GM18870 (cell line): ENCODE measurements at regions not wholly inside any gene's neighbourhood (a gene's known extent, or its start where the extent isn't known, plus 50 kb on each side); places are given as distances from the start of the nearest gene placed in this dataset.
"Not testable (repeated sequence)": the region's sequence is repeated elsewhere in the genome, so short reads cannot be mapped to it uniquely, and the experiment has no call there.

ENCODE experiments used
- ATAC-seq: cut with Tn5 transposase; IDR thresholded peaks from one replicate; pipeline ENCODE4 v1.9.1; 2021; ENCODE audit warnings: moderate library complexity; ENCODE audit not compliant: unreplicated experiment

DNA sequence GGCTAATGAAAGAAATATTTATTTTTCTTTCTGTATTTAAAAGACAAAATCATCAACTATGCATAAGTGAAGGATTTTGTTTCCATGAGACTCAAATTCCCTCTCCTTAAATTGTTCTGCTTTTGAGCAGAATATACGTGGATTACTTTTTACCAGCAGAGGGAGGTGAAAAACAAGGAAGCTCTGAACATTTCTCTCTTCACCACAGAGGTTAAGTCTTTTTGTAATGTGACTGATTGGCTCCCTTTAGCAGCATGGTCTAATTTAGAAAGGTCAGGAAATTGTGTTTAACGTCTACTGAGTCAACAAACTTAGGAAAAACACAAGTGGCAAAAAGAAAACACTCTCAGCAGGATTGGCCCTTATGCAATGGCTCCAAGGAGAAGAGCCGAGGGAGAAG lies 55.1 kb upstream of the F9 start:
- ATAC-seq = no peak

GRCh38 chrX:139461945-139462344 lies 68.6 kb upstream of the F9 start:
- not testable (repeated sequence) for ATAC-seq

- no peak for ATAC-seq
These were observed 75.8 kb upstream of the F9 start for GRCh38 chrX:139454743-139455142.

- ATAC-seq = no peak
These were observed 81.5 kb upstream of the F9 start for GRCh38 chrX:139448996-139449395.

- ATAC-seq = no peak
These were observed 83.7 kb upstream of the F9 start for GRCh38 chrX:139446832-139447231.

DNA sequence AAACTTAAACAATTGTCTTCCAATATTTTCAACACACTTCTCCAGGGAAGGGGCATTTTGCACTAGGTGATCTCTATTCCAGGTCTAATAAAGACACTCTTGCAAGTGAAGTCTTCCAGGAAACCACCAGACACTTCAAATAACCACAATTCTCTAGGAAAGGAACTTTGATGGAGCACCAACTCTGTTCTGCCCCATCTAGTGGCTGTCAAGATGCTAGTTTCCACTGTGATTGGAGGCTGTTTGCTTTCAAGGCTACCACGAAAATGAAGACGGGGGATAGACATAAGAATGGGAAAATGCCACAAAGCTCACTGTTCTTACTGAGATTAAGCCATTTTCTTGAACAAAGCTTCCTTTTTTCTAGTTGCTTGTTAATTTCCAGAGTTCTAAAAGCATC lies 100.6 kb upstream of the F9 start:
- no peak for ATAC-seq

GRCh38 chrX:139423186-139423585 lies 107.4 kb upstream of the F9 start:
- ATAC-seq = no peak

- not testable (repeated sequence) for ATAC-seq
These were observed 132.3 kb upstream of the F9 start for GRCh38 chrX:139398258-139398657.

DNA sequence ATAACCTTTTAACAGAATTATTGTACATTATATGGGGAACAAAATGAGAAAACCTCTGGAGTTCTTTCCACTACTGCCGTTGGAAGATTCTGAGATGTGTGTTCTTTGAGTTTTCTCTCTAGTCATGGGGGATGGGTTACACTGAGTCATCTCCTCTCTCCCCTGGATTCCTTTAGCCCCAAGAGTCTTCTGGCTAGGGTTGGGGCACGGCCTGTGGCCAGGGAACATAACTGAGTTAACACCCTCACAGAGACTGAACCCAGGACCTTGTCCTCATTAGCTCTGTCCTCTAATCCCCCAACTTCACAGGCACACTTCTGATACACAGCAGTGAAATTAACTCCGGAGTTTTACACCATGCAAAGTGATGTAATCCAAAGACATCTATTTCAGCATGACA lies 142.3 kb upstream of the F9 start:
- no peak for ATAC-seq

DNA sequence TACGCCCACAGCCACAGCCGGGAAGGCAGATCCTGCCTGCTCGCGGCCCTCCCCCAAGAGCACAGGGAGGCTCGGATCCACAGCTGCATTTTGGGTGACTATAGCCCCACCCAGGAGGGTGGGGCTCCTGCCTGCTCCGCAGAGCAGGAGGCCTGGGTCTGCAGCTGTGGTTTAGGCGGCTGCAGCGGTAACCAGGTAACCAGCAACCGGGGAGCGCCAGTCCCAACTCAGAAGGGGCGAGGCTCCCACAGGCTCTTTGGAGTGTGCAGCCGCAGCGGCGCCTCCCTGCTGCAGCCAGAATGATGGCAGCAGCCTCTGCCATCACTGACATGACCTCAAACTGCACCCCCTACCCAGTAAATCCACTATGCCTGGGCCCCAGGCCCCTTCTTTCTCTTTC lies 148.0 kb upstream of the F9 start:
- ATAC-seq = no peak

- ATAC-seq = not testable (repeated sequence)
These were observed 154.0 kb upstream of the F9 start for GRCh38 chrX:139376547-139376946.

GRCh38 chrX:139360356-139360755 lies 170.2 kb upstream of the F9 start:
- ATAC-seq = no peak

- not testable (repeated sequence) for ATAC-seq
These were observed 187.9 kb upstream of the F9 start for GRCh38 chrX:139342594-139342991.

DNA sequence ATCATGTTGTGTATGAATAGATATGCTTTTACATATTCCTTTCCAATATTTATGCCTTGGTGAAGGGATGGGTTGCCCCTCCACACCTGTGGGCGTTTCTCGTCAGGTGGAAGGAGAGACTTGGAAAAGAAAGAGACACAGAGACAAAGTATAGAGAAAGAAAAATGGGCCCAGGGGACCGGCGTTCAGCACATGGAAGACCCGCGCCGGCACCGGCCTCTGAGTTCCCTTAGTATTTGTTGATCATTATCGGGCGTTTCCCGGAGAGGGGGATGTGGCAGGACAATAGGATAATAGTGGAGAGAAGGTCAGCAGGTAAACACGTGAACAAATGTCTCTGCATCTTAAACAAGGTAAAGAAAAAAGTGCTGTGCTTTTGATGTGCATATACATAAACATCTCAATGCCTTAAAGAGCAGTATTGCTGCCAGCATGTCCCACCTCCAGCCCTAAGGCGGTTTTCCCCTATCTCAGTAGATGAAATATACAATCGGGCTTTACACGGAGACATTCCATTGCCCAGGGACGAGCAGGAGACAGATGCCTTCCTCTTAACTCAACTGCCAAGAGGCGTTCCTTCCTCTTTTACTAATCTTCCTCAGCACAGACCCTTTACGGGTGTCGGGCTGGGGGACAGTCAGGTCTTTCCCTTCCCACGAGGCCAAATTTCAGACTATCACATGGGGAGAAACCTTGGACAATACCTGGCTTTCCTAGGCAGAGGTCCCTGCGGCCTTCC lies 188.5 kb upstream of the F9 start:
- ATAC-seq = not testable (repeated sequence)

- no peak for ATAC-seq
These were observed 198.1 kb upstream of the F9 start for GRCh38 chrX:139332441-139332840.

- ATAC-seq = no peak
These were observed 203.2 kb upstream of the F9 start for GRCh38 chrX:139327355-139327754.

DNA sequence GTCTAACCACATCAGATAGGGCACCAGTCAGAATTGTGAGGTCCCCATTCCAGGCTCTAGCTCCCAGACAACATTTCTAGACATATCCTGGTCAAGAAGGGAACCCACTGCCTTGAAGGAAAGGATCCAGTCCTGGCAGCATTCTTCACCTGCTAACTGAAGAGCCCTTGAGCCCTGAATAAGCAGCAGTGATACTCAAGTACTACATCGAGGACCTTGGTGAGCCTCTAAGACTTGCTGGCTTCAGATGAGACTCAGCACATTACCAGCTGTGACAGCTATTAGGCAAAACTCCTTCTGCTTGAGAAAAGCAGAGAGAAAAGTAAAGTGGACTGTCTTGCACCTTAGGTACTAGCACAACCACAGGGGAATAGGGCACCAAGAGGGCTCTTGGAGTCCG lies 205.8 kb upstream of the F9 start:
- no peak for ATAC-seq

DNA sequence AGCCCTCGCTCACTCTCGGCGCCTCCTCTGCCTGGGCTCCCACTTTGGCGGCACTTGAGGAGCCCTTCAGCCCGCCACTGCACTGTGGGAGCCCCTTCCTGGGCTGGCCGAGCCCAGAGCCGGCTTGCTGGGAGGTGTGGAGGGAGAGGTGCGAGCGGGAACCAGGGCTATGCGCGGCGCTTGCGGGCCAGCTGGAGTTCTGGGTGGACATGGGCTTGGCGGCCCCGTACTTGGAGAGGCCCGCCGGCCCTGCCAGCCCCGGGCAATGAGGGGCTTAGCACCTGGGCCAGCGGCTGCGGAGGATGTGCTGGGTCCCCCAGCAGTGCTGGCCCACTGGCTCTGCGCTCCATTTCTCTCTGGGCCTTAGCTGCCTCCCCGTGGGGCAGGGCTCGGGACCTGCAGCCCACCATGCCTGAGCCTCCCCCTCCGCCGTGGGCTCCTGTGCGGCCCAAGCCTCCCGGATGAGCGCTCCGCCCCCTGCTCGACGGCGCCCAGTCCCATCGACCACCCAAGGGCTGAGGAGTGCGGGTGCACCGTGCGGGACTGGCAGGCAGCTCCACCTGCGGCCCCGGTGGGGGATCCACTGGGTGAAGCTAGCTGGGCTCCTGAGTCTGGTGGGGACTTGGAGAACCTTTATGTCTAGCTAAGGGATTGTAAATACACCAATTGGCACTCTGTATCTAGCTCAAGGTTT lies 209.7 kb upstream of the F9 start:
- ATAC-seq = not testable (repeated sequence)

DNA sequence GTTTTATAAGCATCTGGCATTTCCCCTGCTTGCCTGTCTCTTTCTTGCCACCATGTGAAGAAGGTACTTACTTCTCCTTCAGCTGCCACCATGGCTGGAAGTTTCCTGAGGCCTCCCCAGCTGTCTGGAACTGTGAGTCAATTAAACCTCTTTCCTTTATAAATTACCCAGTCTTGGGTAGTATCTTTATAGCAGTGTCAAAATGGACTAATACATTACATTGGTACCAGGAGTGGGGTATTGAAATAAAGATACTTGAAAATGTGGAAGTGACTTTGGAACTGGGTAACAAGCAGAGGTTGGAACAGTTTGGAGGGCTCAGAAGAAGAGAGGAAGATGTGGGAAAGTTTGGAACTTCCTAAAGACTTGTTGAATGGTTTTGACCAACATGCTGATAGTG lies 223.9 kb upstream of the F9 start:
- not testable (repeated sequence) for ATAC-seq

DNA sequence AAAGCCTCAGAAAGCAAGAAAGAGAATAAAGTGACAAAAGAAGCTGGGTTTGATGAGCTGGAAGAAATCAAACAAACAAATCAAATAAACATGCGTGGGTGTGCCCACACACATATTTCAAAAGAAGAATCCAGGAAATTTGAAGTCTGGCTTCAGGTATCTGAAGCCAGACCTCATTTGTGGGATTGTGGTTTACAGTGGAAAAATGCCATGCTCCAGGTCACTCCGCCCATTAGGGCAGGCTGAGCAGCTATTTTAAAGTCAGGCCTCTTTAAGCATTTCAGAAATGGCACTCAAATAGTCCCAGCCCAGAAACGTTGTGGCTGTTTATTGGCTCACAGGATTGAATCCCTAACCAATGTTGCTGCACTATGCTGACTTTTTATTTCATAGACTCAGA lies 226.1 kb upstream of the F9 start:
- no peak for ATAC-seq

DNA sequence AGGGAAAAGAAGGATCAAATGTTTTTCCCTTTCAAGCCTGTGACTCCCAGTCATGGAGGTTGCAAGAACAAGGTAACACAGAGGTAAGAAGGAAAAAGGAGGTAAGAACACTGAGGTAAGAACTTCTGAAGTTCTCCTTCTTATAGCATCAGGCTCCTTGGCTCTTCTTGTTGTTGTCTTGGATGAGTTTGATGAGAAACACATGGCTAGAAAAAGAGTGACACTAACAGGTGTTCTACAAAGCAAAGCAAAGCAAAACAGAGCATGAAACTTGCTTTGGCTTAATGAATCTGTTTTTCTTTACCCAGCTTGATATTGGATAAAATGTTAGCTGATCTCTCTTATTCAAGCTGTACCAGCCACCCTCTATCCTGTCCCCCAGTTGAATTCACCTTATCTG lies 231.2 kb upstream of the F9 start:
- no peak for ATAC-seq

GRCh38 chrX:139298437-139298836 lies 232.1 kb upstream of the F9 start:
- no peak for ATAC-seq

DNA sequence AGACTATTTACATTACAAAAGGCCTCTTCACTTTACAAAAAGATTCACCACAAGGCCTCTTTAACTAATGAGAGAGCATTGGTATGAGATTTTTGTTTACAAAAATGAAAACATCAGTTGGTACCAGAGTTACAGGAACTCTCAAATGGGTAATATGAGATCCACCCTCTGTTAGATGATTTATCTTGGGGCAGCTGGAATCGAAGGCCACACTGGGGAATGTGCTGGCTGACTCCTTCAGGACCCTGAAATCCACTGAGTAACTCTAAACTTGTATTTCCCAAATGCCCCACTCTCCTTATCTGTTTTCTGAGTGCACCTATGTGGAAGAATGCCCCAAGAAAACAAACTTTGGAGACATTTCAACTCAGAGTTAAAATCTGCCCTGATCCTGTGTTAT lies 232.9 kb upstream of the F9 start:
- ATAC-seq = no peak
